ENCODE measurements at regions not wholly inside any gene's neighbourhood (a gene's known extent, or its start where the extent isn't known, plus 50 kb on each side); places are given as distances from the start of the nearest gene placed in this dataset.
A peak's percentile ranks its signal among the peaks of the same experiment; 100 is the strongest.
"Not testable (repeated sequence)": the region's sequence is repeated elsewhere in the genome, so short reads cannot be mapped to it uniquely, and the experiment has no call there.

DNA sequence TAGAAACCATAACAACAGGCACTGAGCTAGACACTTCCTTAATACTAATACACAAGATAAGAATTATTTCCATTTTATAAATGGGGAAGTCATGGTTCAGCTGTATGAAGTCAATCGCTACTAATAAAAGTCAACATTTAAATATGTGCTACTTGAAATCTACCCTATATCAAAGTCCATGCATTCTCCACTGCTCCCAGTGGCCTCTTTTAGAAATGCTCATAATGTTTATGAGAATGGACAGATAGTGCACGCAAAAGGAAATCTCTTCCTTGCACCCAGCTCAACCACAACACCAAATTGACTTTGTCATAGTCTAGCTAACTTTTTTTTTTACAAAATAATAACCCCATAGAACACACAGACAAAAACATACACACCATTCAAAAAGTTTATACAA is 281.7 kb upstream of the CXADR start:
- Histone ChIP-seq H3K4me1 (replicated peaks) (no peaks in the 10 kb centered on the region), H3K9me3 (replicated peaks) (no peaks in the 10 kb centered on the region), H3K27ac (no peak overlapping the region), H3K36me3 (no peaks in the 10 kb centered on the region), H3K4me3 (no peak overlapping the region), H3K27me3 (replicated peaks) (no peaks in the 10 kb centered on the region)
- no peak for DNase-seq (ENCODE audit: low read depth in 1 of 2, low spot score in 2 of 2)

DNA sequence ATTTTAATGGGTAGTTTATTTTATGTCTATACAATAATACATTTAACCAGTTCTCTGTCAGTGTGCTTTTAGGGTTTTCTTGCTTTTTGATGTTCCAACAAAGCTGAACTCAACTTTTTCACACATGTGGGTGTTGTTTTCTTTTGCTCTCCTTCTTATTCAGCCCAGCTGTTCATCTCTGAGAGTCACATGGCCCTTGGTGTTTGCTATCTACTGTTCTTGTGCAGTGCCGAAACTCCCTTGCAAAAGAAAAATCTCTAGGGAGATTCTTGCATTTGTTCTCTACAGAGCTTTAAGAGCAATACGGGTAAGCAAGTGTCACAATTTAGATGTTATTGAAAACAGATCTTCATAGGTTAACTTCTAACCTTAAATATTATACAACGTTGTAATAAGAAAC is 281.1 kb upstream of the CXADR start:
- Histone ChIP-seq H3K9me3 (replicated peaks) (no peaks in the 10 kb centered on the region), H3K27me3 (replicated peaks) (no peaks in the 10 kb centered on the region), H3K4me1 (replicated peaks) (no peaks in the 10 kb centered on the region), H3K36me3 (no peaks in the 10 kb centered on the region), H3K27ac (no peak overlapping the region), H3K4me3 (no peak overlapping the region)
- DNase-seq (ENCODE audit: low read depth in 1 of 2, low spot score in 2 of 2): no peak

DNA sequence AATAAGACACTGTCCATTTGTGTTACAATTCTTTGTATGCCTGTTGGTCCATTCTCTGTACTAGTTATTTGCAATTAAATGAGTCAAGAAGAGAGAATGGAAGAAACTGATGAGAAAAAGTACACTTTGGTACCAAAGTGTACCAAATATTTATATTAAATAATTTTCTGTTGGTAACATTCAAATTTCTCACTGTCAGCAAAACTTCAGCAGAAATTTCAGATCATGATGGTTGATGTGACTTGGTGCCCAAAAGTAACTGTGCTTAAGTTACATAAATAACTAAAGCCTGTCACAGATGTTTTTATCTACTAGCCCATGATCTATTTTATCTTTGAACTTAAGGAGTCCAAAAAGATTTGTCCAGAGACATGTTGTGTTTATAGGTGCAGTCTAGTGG is 274.4 kb upstream of the CXADR start:
- no peaks in the 10 kb centered on the region for H3K9me3 ChIP-seq (replicated peaks)
- H3K27me3 ChIP-seq (replicated peaks): no peaks in the 10 kb centered on the region
- no peaks in the 10 kb centered on the region for H3K36me3 ChIP-seq
- H3K4me1 ChIP-seq (replicated peaks): no peaks in the 10 kb centered on the region
- H3K4me3 ChIP-seq: no peak overlapping the region
- no peak for DNase-seq (ENCODE audit: low read depth in 1 of 2, low spot score in 2 of 2)
- H3K27ac ChIP-seq: no peak overlapping the region

DNA sequence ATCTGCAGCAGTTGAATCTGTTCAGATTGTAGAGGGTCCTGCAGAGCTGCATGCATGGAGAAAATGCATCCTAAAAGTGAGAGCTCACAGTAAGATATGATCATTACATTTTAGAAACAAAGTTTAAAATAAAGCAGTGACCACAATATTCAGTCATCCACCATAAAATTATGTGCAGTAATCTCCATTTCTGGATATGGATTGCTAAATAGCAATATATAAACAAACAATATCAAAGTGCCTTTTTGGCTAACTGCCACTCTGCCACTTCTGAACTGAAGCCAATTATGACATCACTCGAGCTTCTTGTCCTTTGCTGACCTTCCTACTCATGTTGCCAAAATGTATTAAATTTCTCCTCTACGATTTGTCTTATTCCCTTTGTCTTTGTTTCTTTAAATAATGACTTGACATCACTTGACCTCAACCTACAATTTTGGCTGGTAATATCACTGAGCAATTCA is 262.0 kb upstream of the CXADR start:
- Histone ChIP-seq H3K27ac (no peak overlapping the region), H3K4me1 (replicated peaks) (no peaks in the 10 kb centered on the region), H3K9me3 (replicated peaks) (no peaks in the 10 kb centered on the region), H3K27me3 (replicated peaks) (no peaks in the 10 kb centered on the region), H3K36me3 (no peaks in the 10 kb centered on the region), H3K4me3 (no peak overlapping the region)
- DNase-seq (ENCODE audit: low read depth in 1 of 2, low spot score in 2 of 2): no peak

DNA sequence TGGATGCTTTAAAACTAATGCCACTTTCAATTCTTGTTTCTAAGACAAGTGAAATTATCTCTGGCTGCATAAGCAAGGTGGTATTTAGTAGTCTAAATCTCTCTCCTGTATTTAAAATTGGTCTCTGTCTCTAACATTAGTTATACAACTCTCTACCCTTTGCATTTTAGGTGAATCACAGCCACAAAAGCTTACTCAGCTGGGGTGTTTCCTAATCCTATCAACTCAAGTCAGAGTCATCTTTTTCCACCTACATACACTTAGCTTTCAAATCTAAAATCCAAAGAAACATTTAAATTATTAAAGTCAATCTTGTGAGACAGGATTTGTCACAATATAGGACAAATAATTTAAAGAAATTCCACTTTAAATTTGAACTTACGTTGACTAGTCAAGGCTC is 255.1 kb upstream of the CXADR start:
- H3K27ac ChIP-seq: no peak overlapping the region
- H3K36me3 ChIP-seq: no peaks in the 10 kb centered on the region
- no peak overlapping the region for H3K4me3 ChIP-seq
- no peak for DNase-seq (ENCODE audit: low read depth in 1 of 2, low spot score in 2 of 2)
- H3K9me3 ChIP-seq (replicated peaks): no peaks in the 10 kb centered on the region
- H3K27me3 ChIP-seq (replicated peaks): no peaks in the 10 kb centered on the region
- no peaks in the 10 kb centered on the region for H3K4me1 ChIP-seq (replicated peaks)

DNA sequence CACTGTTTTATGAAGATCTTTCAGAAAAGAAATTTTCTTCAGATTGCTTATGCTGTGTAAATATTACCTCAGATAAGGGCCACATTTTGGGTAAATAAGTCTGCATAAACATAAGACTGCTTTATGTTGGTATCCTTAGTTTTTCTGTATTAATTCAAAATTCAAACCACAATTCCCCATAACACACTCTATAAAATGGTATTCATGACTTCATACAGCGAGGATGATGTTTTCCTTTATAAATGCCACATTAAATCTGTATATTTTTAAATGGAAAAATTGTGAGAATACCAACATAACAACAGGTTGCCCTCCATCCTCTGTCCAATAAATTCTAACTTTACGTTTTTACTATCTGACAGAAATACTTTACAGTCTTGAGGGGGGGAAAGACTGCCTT is 248.7 kb upstream of the CXADR start:
- no peaks in the 10 kb centered on the region for H3K27me3 ChIP-seq (replicated peaks)

DNA sequence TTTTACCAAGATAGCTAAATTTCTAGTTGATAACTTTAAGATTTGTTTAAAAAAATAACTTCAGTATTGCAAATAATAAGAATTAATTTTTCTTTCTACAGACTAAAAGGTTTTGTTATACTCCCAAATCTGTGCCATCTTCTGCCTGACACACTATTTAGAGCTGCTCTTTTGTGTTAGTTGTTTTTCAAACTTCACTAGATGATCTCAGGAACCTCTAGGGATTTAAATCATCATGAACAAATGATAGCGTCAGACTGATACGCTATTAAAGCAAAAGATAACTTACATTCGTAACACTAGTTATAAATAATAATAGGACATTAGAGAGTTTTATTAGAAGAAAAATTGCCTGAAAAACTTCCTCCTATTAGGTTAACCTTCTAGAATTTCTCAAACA is 243.1 kb upstream of the CXADR start:
- no peak overlapping the region for H3K4me3 ChIP-seq
- DNase-seq (ENCODE audit: low read depth in 1 of 2, low spot score in 2 of 2): no peak
- no peaks in the 10 kb centered on the region for H3K27me3 ChIP-seq (replicated peaks)
- no peaks in the 10 kb centered on the region for H3K9me3 ChIP-seq (replicated peaks)
- H3K27ac ChIP-seq: no peak overlapping the region
- H3K36me3 ChIP-seq: no peaks in the 10 kb centered on the region
- H3K4me1 ChIP-seq (replicated peaks): no peaks in the 10 kb centered on the region

More for the DNA sequence above, 248.7 kb upstream of the CXADR start:
- no peaks in the 10 kb centered on the region for H3K4me1 ChIP-seq (replicated peaks)
- H3K4me3 ChIP-seq: no peak overlapping the region
- no peaks in the 10 kb centered on the region for H3K9me3 ChIP-seq (replicated peaks)
- H3K27ac ChIP-seq: no peak overlapping the region
- H3K36me3 ChIP-seq: no peaks in the 10 kb centered on the region
- DNase-seq (ENCODE audit: low read depth in 1 of 2, low spot score in 2 of 2): no peak

DNA sequence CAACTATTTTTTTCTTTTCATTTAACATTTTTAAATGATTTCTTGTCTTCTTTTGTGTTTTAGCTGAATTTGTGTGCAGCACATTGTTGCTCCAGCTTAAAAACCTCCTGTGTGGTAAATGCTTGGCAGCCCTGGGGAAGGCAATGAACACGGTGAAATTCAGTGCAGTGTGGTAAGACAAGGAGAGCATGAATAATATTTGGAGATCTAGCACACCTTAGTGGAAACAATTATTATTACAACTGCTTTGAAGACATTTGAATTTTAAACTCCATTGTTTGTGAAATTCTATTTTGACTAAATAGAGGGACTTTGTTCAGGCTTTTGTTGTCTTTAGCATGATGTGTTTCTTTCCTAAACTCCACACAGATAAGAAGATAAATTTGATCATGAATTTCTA is 242.6 kb upstream of the CXADR start:
- no peaks in the 10 kb centered on the region for H3K27me3 ChIP-seq (replicated peaks)
- no peak overlapping the region for H3K27ac ChIP-seq
- no peaks in the 10 kb centered on the region for H3K36me3 ChIP-seq
- DNase-seq (ENCODE audit: low read depth in 1 of 2, low spot score in 2 of 2): peak in 1 of 2 experiments; percentile 8
- no peaks in the 10 kb centered on the region for H3K4me1 ChIP-seq (replicated peaks)
- no peak overlapping the region for H3K4me3 ChIP-seq
- no peaks in the 10 kb centered on the region for H3K9me3 ChIP-seq (replicated peaks)

DNA sequence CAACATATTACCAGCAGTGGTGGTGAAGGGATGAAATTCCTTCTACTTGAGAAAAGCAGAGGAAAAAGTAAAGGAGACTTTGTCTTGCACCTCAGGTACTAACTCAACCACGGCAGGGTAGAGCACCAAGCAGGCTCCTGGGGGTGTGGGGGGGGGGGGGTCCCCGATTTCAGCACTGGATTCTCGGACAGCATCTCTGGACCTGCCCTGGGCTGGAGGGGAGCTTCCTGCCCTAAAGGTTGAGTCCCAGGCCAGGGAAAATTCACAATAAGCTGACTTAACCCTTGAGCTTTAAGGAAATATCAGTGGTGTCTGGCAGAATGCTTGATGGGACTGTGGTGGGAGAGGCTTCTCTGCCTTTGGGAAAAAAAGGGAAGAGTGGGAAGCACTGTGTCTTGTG is 233.2 kb upstream of the CXADR start:
- H3K9me3 ChIP-seq (replicated peaks): no peaks in the 10 kb centered on the region

DNA sequence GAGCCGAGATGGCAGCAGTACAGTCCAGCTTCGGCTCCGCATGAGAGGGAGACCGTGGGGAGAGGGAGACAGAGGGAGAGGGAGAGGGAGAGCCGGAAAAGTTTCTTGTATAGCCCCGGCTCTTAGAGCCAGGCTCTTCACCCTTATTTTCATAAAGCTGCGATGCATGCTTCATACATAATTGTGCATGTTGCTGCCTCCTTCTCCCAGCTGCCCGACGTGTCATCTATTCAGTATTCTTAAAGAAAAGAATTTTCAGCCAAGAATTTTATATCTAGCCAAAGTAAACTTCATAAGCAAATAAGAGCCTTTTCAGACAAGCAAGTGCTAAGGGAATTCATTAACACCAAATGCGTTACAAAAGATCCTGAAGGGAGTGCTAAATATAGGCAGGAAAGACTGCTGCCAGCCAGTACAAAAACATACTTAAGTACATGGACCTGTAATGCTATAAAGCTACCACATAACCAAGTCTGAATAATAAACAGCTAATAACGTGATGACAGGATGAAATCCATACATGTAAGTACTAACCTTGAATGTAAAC is 219.8 kb upstream of the CXADR start:
- not testable (repeated sequence) for H3K27me3 ChIP-seq (replicated peaks); H3K9me3 ChIP-seq (replicated peaks); H3K4me1 ChIP-seq (replicated peaks); H3K4me3 ChIP-seq; H3K27ac ChIP-seq; H3K36me3 ChIP-seq; DNase-seq (ENCODE audit: low read depth in 1 of 2, low spot score in 2 of 2)

More for the DNA sequence above, 233.2 kb upstream of the CXADR start:
- H3K36me3 ChIP-seq: no peaks in the 10 kb centered on the region
- H3K27ac ChIP-seq: no peak overlapping the region
- DNase-seq (ENCODE audit: low read depth in 1 of 2, low spot score in 2 of 2): no peak
- H3K4me1 ChIP-seq (replicated peaks): no peaks in the 10 kb centered on the region
- H3K4me3 ChIP-seq: no peak overlapping the region
- no peaks in the 10 kb centered on the region for H3K27me3 ChIP-seq (replicated peaks)

DNA sequence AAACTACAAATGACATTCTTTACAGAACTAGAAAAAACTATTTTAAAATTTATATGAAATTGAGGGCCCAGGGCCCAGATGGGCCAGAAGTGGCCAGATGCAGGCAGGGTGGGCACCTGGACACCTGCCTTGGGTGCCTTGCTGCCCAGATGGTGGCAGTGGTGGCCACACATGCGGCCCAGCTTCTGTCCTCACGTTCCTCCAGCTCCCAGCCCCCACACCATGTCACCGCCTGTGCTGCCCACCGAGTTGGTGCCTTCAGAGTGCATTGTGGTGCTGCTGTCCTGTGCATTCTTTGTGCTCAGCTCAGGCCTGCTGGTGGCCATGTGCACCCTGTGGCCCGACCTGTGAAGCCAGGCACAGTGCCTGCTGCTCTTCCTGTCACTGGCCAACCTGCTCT is 216.8 kb upstream of the CXADR start:
- Histone ChIP-seq H3K27ac (no peak overlapping the region), H3K36me3 (no peaks in the 10 kb centered on the region), H3K4me3 (no peak overlapping the region), H3K4me1 (replicated peaks) (no peaks in the 10 kb centered on the region), H3K9me3 (replicated peaks) (no peaks in the 10 kb centered on the region; the same call in 1 of the 2 replicates), H3K27me3 (replicated peaks) (no peaks in the 10 kb centered on the region)
- DNase-seq (ENCODE audit: low read depth in 1 of 2, low spot score in 2 of 2): no peak

DNA sequence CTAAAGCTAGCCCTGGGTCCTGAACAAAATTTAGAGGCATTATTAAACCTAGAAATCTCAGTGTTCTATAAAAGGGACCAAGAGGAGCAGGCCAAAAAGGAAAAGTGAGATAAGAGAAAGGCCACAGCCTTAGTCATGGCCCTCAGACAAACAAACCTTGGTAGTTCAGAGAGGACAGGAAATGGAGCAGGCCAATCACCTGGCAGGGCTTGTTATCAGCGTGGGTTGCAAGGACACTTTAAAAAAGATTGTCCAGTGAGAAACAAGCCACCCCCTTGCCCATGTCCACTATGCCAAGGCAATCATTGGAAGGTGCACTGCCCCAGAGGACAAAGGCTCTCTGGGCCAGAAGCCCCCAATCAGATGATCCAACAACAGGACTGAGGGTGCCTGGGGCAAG is 213.3 kb upstream of the CXADR start:
- not testable (repeated sequence) for H3K36me3 ChIP-seq; H3K27ac ChIP-seq; H3K9me3 ChIP-seq (replicated peaks); H3K27me3 ChIP-seq (replicated peaks); H3K4me1 ChIP-seq (replicated peaks); H3K4me3 ChIP-seq; DNase-seq (ENCODE audit: low read depth in 1 of 2, low spot score in 2 of 2)

DNA sequence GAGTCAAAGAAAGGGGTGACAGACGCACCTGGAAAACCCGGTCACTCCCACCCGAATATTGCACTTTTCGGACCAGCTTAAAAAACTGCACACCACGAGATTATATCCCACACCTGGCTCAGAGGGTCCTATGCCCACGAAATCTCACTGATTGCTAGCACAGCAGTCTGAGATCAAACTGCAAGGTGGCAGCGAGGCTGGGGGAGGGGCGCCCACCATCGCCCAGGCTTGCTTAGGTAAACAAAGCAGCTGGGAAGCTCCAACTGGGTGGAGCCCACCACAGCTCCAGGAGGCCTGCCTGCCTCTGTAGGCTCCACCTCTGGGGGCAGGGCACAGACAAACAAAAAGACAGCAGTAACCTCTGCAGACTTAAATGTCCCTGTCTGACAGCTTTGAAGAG is 185.1 kb upstream of the CXADR start:
- not testable (repeated sequence) for H3K27me3 ChIP-seq (replicated peaks); H3K4me3 ChIP-seq; H3K9me3 ChIP-seq (replicated peaks); H3K27ac ChIP-seq; H3K4me1 ChIP-seq (replicated peaks); DNase-seq (ENCODE audit: low read depth in 1 of 2, low spot score in 2 of 2); H3K36me3 ChIP-seq

DNA sequence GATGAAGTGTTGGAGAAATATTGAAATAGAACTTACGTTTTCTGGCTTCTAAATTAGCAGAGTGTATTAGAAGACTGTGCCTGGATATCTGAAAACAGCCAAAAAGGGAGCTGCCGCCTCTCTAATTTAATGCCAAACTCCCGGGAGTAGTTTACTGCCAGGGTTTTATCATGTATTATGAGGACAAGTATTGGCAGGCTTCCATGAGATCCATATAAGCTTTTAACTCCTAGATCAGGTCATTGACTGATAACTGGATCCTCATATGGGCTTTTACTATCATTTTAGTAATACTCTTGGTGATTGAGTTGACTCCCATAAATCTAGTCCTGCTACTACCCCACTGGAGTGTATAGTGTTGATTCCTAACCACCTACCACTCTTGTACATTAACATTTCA is 178.4 kb upstream of the CXADR start:
- Histone ChIP-seq H3K4me3 (no peak overlapping the region), H3K27me3 (replicated peaks) (no peaks in the 10 kb centered on the region), H3K27ac (no peak overlapping the region), H3K9me3 (replicated peaks) (no peaks in the 10 kb centered on the region), H3K36me3 (no peaks in the 10 kb centered on the region), H3K4me1 (replicated peaks) (no peaks in the 10 kb centered on the region)
- DNase-seq (ENCODE audit: low read depth in 1 of 2, low spot score in 2 of 2): no peak

DNA sequence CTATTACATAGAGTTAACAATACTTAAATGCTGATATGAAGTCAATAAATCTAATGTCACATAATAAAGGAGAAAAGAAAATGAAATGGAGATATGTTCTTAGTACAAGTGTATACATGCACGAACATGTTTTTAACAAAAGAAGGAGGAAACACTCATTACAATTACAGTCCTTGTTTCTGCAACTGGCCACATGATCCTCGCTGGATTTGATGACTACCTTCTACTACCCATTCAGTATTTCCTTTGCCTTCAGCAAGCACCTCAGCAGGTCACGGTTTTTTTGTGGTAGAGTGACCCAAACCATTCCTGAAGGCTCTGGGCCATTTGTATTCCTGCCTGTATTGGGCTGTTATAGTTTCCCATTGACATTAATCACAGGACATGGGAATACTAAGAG is 172.8 kb upstream of the CXADR start:
- no peaks in the 10 kb centered on the region for H3K4me1 ChIP-seq (replicated peaks)
- H3K27ac ChIP-seq: no peak overlapping the region
- no peak for DNase-seq (ENCODE audit: low read depth in 1 of 2, low spot score in 2 of 2)
- no peak overlapping the region for H3K4me3 ChIP-seq
- peaks cover 3% of the 10 kb centered on the region; the same call in 1 of the 2 replicates for H3K9me3 ChIP-seq (replicated peaks)
- H3K36me3 ChIP-seq: no peaks in the 10 kb centered on the region
- H3K27me3 ChIP-seq (replicated peaks): no peaks in the 10 kb centered on the region
